Kidney capillary endothelial cell (primary cell): ENCODE measurements at regions not wholly inside any gene's neighbourhood (a gene's known extent, or its start where the extent isn't known, plus 50 kb on each side); places are given as distances from the start of the nearest gene placed in this dataset.
"Not testable (repeated sequence)": the region's sequence is repeated elsewhere in the genome, so short reads cannot be mapped to it uniquely, and the experiment has no call there.

Experiments
- DNase-seq: peaks from one replicate; pipeline ENCODE4 v3.0.0-alpha.2; 2018; ENCODE audit warnings: low spot score

DNA sequence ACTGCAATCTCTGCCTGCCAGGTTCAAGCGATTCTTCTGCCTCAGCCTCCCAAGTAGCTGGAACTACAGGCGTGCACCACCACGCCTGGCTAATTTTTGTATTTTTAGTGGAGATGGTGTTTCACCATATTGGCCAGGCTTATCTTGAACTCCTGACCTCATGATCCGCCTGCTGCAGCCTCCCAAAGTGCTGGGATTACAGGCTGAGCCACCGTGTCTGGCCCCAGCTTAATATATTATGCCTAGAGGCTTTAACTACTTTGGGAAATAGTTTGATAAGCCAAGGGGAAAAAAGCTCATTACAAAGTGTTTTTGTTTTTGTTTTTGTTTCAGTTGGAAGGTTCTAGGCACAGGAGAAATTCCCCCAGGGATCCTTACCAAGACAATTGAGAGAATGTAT is 184.2 kb upstream of the FAM241A start:
- DNase-seq = not testable (repeated sequence)

- no peak for DNase-seq
Measured at GRCh38 chr4:111961809-111962208, 183.4 kb upstream of the FAM241A start.

DNA sequence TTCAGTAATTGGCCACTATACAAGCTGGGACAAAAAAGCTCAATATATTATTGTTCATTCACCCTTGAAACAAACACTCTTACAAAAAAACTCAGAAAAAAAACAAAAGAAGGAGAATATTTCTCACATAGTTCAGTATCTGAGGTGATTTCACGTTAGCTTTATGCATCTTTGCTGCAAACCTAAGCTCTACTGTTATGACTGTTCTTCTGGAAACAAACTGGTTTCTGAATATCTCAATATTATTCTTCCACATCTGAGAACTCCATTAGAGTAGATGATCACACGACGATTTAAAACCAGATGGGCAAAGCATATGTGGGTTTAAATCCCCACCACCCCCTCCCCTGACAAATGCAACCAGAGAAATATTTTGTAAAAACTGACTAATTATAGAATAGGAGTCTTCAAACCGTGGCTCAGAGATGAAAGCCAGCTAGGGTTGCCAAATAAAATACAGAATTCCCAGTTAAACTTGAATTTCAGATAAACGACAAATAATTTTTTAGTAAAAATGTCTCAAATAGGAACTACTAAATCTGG is 182.0 kb upstream of the FAM241A start:
- DNase-seq = no peak

GRCh38 chr4:111977419-111977965 is 167.8 kb upstream of the FAM241A start:
- DNase-seq = no peak

DNA sequence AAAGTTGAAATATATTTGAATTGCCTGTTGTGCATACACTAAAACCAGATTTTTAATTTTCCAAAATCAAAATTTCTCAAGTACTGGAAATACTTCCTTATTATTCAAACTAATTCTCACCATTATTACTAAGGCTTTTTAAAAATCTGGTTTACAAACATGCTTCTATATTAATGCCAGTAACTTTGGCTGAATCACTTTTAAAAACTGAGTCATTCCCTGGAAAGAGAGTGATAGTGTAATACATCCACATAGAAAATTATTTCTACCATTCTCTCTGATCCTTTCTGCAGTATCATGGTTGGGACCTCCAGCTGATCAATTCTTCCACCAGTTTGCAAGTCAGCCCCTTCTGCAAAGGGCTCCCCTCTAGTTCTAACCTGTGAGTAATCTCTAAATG is 165.3 kb upstream of the FAM241A start:
- no peak for DNase-seq

- no peak for DNase-seq
Measured at GRCh38 chr4:111982089-111982488, 163.2 kb upstream of the FAM241A start.

DNA sequence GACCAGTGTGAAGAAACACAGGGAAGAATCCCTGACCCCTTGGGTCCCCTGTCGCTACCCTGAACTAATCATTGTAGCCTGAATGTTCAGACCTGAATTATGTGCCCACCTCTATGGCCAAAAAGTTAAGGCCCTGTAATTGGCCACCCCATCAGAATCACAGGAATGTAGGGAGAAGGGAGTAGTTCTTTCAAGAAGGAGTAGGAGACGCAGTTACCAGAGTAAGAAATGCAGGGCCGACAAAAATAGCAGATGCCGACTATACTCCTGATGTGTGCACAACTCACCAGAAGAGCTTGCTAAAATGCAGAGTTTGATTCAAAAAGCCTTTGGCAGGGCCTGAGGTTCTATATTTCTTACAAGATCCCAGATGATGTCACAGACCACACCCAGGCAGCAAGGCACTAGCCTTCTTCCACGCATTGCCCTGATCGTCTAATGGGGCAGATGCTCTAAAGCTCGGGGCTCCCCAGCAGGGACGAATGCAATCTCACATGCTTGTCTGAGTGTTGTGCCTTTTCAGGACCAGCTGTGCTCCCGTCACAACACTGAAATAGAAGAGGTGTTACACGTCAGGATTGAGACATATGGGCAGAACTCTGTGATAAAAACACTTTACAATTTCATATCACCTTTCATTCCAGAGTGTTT is 161.0 kb upstream of the FAM241A start:
- DNase-seq = no peak

DNA sequence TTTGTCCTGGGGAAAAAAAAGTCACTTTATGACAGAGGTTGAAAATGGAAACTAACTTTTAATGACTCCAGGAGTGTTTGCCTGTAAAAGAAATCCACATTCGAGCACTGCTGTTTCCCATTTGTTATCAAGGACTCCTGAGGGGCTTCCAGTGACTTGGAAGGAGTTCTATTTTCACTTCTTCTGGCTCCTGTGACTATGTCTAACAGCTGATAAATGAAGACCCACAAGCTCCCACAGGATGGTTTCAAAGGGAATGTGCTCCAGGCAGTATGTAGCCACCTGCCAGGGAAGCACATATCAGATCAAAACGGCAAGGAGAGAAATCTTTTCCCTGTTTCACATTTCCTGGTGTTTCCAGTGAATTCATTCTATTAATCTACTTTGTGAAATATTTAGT is 159.8 kb upstream of the FAM241A start:
- no peak for DNase-seq

DNA sequence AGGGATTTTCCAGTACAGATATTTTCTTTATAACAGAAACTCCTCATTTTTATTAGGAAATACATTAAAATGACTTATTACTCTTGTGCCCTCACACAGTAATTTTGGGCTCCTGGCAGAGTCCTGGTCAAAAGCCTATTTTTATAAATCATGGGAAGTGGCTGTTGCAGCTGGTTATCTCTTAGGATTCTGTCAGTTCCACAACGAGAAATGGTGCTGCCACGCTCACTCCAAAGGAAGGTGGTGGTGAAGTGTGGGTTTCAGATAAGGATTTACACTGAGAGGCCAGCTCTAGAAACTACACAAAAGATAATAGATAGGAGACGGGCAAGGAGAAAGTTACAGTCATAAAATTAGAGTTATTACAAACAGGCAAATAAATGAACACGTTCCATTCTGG is 159.2 kb upstream of the FAM241A start:
- DNase-seq = no peak

DNA sequence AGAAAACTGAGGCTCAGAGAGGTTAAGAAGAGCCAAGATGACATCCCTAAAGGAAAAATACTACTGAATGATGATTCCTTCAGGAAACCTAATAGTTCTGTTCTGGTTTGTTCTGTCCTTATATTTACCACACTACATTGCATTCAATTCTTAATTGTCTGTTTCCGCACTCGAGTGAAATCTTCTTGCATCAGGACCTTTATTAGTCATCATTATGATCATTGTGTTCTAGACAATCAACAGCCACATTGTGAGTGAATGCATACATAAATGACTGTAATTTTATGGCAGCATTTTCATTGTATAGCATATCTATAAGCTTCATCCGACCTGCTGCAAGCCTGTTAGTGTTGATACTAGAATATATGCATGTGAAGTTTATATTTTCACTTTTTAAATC is 156.7 kb upstream of the FAM241A start:
- no peak for DNase-seq

DNA sequence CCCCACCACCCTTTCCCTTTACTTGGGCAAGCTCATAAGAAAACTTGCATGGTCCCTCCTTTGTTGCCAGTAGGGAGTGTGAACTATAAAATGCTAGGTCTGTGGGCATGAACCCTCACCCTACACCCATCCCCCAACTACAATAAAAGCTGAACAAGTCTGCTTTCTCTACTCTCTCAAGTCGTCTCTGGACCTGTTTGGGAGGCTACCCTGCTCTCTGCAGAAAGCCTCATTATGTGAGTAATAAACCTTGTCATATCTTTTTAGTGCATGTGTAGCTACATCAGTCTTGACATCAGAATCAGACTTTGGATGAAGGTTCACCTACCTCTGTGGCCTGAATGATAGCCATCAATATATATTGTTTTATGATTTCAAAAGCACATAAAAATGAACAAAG is 155.4 kb upstream of the FAM241A start:
- DNase-seq = no peak

DNA sequence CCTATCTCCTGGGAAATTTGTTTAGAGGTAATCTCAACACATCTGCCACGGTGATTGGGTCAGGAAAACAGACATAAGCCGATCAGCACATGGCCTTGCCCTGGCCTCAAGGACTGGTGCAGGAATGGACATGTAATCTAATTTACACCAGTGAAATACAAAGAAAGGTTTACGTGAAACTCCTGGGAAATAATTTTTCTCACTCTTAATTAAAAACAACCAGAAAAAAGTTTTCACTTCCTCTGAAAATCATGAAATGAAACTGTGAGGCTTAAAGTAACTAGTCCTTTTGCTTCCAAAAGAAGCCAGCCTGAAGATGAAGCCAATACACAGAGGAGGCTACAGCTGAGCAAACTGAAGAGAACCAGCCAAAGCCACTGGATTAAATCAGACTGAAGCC is 154.1 kb upstream of the FAM241A start:
- no peak for DNase-seq

- peak; percentile 79 for DNase-seq
Measured at GRCh38 chr4:111991797-111992196, 153.5 kb upstream of the FAM241A start.

- no peak for DNase-seq
Measured at GRCh38 chr4:111992351-111993168, 152.7 kb upstream of the FAM241A start.

- DNase-seq = no peak
Measured at GRCh38 chr4:111994392-111994791, 150.9 kb upstream of the FAM241A start.

- DNase-seq = no peak
Measured at GRCh38 chr4:111997785-111998184, 147.5 kb upstream of the FAM241A start.

- no peak for DNase-seq
Measured at GRCh38 chr4:111999801-112000200, 145.5 kb upstream of the FAM241A start.

- DNase-seq = no peak
Measured at GRCh38 chr4:112001041-112001440, 144.2 kb upstream of the FAM241A start.

GRCh38 chr4:112002248-112002661 is 143.0 kb upstream of the FAM241A start:
- DNase-seq = no peak

- no peak for DNase-seq
Measured at GRCh38 chr4:112003231-112003907, 141.9 kb upstream of the FAM241A start.

- DNase-seq = no peak
Measured at GRCh38 chr4:112005027-112005426, 140.2 kb upstream of the FAM241A start.

- no peak for DNase-seq
Measured at GRCh38 chr4:112007391-112007790, 137.9 kb upstream of the FAM241A start.

DNA sequence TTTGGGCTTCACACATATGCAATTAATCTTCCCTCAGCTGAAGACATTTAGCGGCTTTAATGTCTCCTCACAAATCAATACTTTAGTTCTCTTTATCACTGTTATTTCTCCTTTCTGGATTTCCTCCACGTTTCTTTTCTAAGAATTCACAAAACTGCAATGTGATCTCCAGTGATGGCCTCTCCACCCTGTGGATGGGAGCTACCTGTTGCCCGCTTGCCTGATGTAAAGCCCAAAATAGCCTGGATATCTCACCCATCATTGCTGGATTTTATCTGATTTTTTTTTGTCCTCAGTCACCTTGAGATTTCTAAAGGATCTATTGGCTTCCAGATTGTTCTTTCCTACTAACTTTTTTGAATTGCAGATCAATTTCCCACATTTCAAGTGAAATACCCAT is 129.3 kb upstream of the FAM241A start:
- no peak for DNase-seq
